ENCODE measurements at regions not wholly inside any gene's neighbourhood (a gene's known extent, or its start where the extent isn't known, plus 50 kb on each side); places are given as distances from the start of the nearest gene placed in this dataset.
A peak's percentile ranks its signal among the peaks of the same experiment; 100 is the strongest.
"Not testable (repeated sequence)": the region's sequence is repeated elsewhere in the genome, so short reads cannot be mapped to it uniquely, and the experiment has no call there.

- in situ Hi-C loops (cut with HindIII; ENCODE audit: low sequenced_read_pairs): no loop called here
- no peak for DNase-seq (ENCODE audit: low spot score)
Measured at GRCh38 chr20:40008177-40008576, 680.9 kb downstream of the MAFB start.

GRCh38 chr20:40006168-40006860 lies 682.7 kb downstream of the MAFB start:
- no peak for DNase-seq (ENCODE audit: low spot score)
- in situ Hi-C loops (cut with HindIII; ENCODE audit: low sequenced_read_pairs): no loop called here

- DNase-seq (ENCODE audit: low spot score); in situ Hi-C loops (cut with HindIII; ENCODE audit: low sequenced_read_pairs): not testable (repeated sequence)
Measured at GRCh38 chr20:40004092-40004491, 684.9 kb downstream of the MAFB start.

- in situ Hi-C loops (cut with HindIII; ENCODE audit: low sequenced_read_pairs): no loop called here
- DNase-seq (ENCODE audit: low spot score): no peak
Measured at GRCh38 chr20:39993742-39994141, 695.3 kb downstream of the MAFB start.

- in situ Hi-C loops (cut with HindIII; ENCODE audit: low sequenced_read_pairs): no loop called here
- no peak for DNase-seq (ENCODE audit: low spot score)
Measured at GRCh38 chr20:39990692-39991091, 698.3 kb downstream of the MAFB start.

- no peak for DNase-seq (ENCODE audit: low spot score)
- in situ Hi-C loops (cut with HindIII; ENCODE audit: low sequenced_read_pairs): no loop called here
Measured at GRCh38 chr20:39988991-39989390, 700.0 kb downstream of the MAFB start.

- no peak for DNase-seq (ENCODE audit: low spot score)
- in situ Hi-C loops (cut with HindIII; ENCODE audit: low sequenced_read_pairs): no loop called here
Measured at GRCh38 chr20:39986173-39986904, 702.7 kb downstream of the MAFB start.

- in situ Hi-C loops (cut with HindIII; ENCODE audit: low sequenced_read_pairs): no loop called here
Measured at GRCh38 chr20:39985271-39985827, 703.7 kb downstream of the MAFB start.

GRCh38 chr20:39983655-39984054 lies 705.4 kb downstream of the MAFB start:
- no peak for DNase-seq (ENCODE audit: low spot score)
- in situ Hi-C loops (cut with HindIII; ENCODE audit: low sequenced_read_pairs): no loop called here

More at GRCh38 chr20:39985271-39985827, 703.7 kb downstream of the MAFB start:
- no peak for DNase-seq (ENCODE audit: low spot score)

GRCh38 chr20:39983183-39983582 lies 705.9 kb downstream of the MAFB start:
- in situ Hi-C loops (cut with HindIII; ENCODE audit: low sequenced_read_pairs): no loop called here
- no peak for DNase-seq (ENCODE audit: low spot score)

GRCh38 chr20:39974966-39975501 lies 714.0 kb downstream of the MAFB start:
- in situ Hi-C loops (cut with HindIII; ENCODE audit: low sequenced_read_pairs): no loop called here

GRCh38 chr20:39968495-39968894 lies 720.5 kb downstream of the MAFB start:
- DNase-seq (ENCODE audit: low spot score): no peak
- in situ Hi-C loops (cut with HindIII; ENCODE audit: low sequenced_read_pairs): no loop called here

More at GRCh38 chr20:39974966-39975501, 714.0 kb downstream of the MAFB start:
- DNase-seq (ENCODE audit: low spot score): no peak

- DNase-seq (ENCODE audit: low spot score): no peak
- in situ Hi-C loops (cut with HindIII; ENCODE audit: low sequenced_read_pairs): no loop called here
Measured at GRCh38 chr20:39967806-39968205, 721.2 kb downstream of the MAFB start.

GRCh38 chr20:39961637-39962244 lies 727.3 kb downstream of the MAFB start:
- no peak for DNase-seq (ENCODE audit: low spot score)
- in situ Hi-C loops (cut with HindIII; ENCODE audit: low sequenced_read_pairs): no loop called here

- peak; percentile 0 for DNase-seq (ENCODE audit: low spot score)
- in situ Hi-C loops (cut with HindIII; ENCODE audit: low sequenced_read_pairs): no loop called here
Measured at GRCh38 chr20:39960522-39961428, 728.3 kb downstream of the MAFB start.

GRCh38 chr20:39957911-39958310 lies 731.1 kb downstream of the MAFB start:
- DNase-seq (ENCODE audit: low spot score); in situ Hi-C loops (cut with HindIII; ENCODE audit: low sequenced_read_pairs): not testable (repeated sequence)

- no peak for DNase-seq (ENCODE audit: low spot score)
- in situ Hi-C loops (cut with HindIII; ENCODE audit: low sequenced_read_pairs): no loop called here
Measured at GRCh38 chr20:39954621-39955020, 734.4 kb downstream of the MAFB start.

- no peak for DNase-seq (ENCODE audit: low spot score)
- in situ Hi-C loops (cut with HindIII; ENCODE audit: low sequenced_read_pairs): no loop called here
Measured at GRCh38 chr20:39946931-39947330, 742.1 kb downstream of the MAFB start.

Data from G401 (cell line).